Hippocampal formation (tissue), 2 donors: ENCODE measurements at regions not wholly inside any gene's neighbourhood (a gene's known extent, or its start where the extent isn't known, plus 50 kb on each side); places are given as distances from the start of the nearest gene placed in this dataset.
A peak's percentile ranks its signal among the peaks of the same experiment; 100 is the strongest.
"Not testable (repeated sequence)": the region's sequence is repeated elsewhere in the genome, so short reads cannot be mapped to it uniquely, and the experiment has no call there.

Experiments
- DNase-seq, 2 donors: peaks; one replicate each; lab custom pipeline; 2025; lab: John Stamatoyannopoulos, UW

GRCh38 chr14:53216955-53217315 is 63.8 kb upstream of the DDHD1 start:
- DNase-seq, result not testable (repeated sequence)

- not testable (repeated sequence) for DNase-seq
Measured at GRCh38 chr14:53216478-53216877, 63.4 kb upstream of the DDHD1 start.

- DNase-seq, result no peak
Measured at GRCh38 chr14:53215101-53215500, 62.0 kb upstream of the DDHD1 start.

GRCh38 chr14:53214384-53214783 is 61.3 kb upstream of the DDHD1 start:
- no peak for DNase-seq

GRCh38 chr14:53213761-53214160 is 60.6 kb upstream of the DDHD1 start:
- DNase-seq, result no peak

- peak in 1 of 2 donors; percentile 18 for DNase-seq
Measured at GRCh38 chr14:53209370-53209769, 56.2 kb upstream of the DDHD1 start.
